Suprapubic skin (tissue), 4 donors: ENCODE measurements at regions not wholly inside any gene's neighbourhood (a gene's known extent, or its start where the extent isn't known, plus 50 kb on each side); places are given as distances from the start of the nearest gene placed in this dataset.

Source experiments
- POLR2A ChIP-seq, 2 donors: fragments of 450-650 bp; IDR thresholded peaks; one replicate each; pipeline ENCODE4 v1.6.1; 2017; ENCODE audit warnings: antibody characterized with exemption in 2 of 2, mild to moderate bottlenecking in 2 of 2, moderate library complexity in 2 of 2
- POLR2AphosphoS5 ChIP-seq, 3 donors: sonication (generic); formaldehyde crosslinking; IDR thresholded peaks; one replicate each; pipeline ENCODE4 v1.6.1; 2017; ENCODE audit warnings: antibody characterized with exemption in 3 of 3
- TF ChIP-seq, protein P1 (sequence below), 2 donors: fragments of 200-600 bp in 1 of 2; fragments of 450-650 bp in 1 of 2; sonication (generic) in 1 of 2; IDR thresholded peaks; one replicate each; pipeline ENCODE4 v1.5.1; 2016 to 2019; ENCODE audit warnings: antibody characterized with exemption in 2 of 2, mild to moderate bottlenecking in 1 of 2, moderate library complexity in 1 of 2

- TF ChIP-seq, protein P1, sequence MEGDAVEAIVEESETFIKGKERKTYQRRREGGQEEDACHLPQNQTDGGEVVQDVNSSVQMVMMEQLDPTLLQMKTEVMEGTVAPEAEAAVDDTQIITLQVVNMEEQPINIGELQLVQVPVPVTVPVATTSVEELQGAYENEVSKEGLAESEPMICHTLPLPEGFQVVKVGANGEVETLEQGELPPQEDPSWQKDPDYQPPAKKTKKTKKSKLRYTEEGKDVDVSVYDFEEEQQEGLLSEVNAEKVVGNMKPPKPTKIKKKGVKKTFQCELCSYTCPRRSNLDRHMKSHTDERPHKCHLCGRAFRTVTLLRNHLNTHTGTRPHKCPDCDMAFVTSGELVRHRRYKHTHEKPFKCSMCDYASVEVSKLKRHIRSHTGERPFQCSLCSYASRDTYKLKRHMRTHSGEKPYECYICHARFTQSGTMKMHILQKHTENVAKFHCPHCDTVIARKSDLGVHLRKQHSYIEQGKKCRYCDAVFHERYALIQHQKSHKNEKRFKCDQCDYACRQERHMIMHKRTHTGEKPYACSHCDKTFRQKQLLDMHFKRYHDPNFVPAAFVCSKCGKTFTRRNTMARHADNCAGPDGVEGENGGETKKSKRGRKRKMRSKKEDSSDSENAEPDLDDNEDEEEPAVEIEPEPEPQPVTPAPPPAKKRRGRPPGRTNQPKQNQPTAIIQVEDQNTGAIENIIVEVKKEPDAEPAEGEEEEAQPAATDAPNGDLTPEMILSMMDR (IDR thresholded peaks at IDR 0.05), result no peak
- no peak for TF ChIP-seq POLR2A (IDR thresholded peaks at IDR 0.05)
- TF ChIP-seq POLR2AphosphoS5 (IDR thresholded peaks at IDR 0.05), result no peak
Measured at GRCh38 chr3:105228696-105229095, 138.0 kb upstream of the ALCAM start.
